Omental fat pad (tissue), 3 donors: ENCODE measurements at regions not wholly inside any gene's neighbourhood (a gene's known extent, or its start where the extent isn't known, plus 50 kb on each side); places are given as distances from the start of the nearest gene placed in this dataset.

Experiments
- ATAC-seq: fragments of 150-250 bp; one replicate; pipeline ENCODE4 v1.9.1; 2016; ENCODE audit warnings: mild to moderate bottlenecking, moderate library complexity; ENCODE audit not compliant: low FRiP score
- DNase-seq: peaks from one replicate; pipeline ENCODE4 v3.0.0-alpha.2; 2019; ENCODE audit warnings: low spot score
- TF ChIP-seq, protein P1 (sequence below), 3 donors: fragments of 450-650 bp; IDR thresholded peaks; one replicate each; pipeline ENCODE4 v1.5.1; 2016 to 2017; ENCODE audit warnings: antibody characterized with exemption in 3 of 3, mild to moderate bottlenecking in 3 of 3, moderate library complexity in 2 of 3

DNA sequence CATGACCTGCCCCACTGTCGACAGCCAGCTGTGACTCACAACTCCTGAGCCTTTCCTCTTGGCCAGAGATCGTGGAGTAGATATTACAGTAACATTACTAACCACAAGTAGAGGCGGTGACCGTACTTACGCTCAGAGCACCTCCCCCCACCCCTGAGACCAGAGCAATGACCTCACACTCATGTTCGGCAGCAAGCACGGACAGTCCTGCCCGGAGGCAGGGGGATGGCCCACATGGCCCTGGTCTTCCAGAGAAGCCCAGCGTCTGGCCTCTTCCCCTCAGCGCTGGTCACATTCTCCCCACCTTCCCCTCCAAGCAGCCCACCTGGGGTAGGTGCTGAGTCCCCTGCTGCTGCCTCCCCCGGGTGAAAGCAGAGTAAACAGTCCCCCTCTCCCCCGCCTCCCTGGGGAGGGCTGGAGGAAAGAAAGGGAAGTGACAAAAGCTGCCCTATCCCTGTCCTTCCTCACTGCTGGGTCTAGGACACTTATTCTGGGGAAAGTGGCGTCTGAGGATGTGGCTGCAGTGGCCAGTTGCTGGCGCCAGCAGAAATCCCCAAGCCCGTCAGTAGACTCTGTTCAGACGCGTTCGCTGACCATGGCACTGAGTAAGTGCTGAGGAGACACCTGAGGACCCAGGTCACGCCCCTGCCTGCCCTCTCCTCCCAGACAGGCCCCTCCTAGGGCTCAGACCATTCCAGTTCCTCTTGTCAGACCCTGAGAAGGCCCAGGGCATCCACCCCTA, 68.5 kb downstream of the MRPL14 start:
- TF ChIP-seq, protein P1, sequence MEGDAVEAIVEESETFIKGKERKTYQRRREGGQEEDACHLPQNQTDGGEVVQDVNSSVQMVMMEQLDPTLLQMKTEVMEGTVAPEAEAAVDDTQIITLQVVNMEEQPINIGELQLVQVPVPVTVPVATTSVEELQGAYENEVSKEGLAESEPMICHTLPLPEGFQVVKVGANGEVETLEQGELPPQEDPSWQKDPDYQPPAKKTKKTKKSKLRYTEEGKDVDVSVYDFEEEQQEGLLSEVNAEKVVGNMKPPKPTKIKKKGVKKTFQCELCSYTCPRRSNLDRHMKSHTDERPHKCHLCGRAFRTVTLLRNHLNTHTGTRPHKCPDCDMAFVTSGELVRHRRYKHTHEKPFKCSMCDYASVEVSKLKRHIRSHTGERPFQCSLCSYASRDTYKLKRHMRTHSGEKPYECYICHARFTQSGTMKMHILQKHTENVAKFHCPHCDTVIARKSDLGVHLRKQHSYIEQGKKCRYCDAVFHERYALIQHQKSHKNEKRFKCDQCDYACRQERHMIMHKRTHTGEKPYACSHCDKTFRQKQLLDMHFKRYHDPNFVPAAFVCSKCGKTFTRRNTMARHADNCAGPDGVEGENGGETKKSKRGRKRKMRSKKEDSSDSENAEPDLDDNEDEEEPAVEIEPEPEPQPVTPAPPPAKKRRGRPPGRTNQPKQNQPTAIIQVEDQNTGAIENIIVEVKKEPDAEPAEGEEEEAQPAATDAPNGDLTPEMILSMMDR (IDR thresholded peaks at IDR 0.05): no peak
- ATAC-seq (peak; percentile 79), DNase-seq (no peak)

DNA sequence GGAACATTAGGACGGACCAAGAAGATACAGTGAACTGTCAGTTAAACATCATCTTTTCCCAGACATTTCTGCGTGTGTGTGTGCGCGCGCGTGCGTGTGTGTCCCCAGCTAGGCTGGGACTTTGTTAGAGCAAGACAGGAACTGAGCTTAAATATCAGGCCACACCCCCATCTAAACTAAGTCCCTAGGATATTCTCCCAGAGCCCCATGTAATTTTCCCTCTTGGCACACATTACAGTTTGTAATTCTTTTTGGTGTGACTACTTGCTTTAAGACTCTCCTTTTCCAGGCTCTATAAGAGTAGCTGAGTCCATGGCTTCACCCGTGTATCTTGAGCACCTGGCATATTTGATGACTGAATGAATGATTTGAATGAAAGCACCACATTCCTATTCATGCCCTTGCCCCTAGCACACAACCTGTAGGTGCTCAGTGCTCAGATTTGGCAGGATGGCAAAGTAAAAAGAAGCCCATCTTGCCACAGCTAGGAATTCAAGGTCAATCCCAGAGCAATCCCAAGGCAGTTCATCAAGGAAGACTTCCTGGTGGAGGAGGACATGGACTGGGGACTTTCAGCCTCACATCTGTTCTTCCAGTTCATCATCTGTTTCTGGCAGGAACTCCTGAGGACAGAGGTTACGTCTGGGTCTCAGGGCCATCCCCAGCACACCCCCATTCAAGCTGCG, 69.2 kb downstream of the MRPL14 start:
- ATAC-seq (no peak), DNase-seq (no peak)
- TF ChIP-seq, protein P1 (IDR thresholded peaks at IDR 0.05): no peak

DNA sequence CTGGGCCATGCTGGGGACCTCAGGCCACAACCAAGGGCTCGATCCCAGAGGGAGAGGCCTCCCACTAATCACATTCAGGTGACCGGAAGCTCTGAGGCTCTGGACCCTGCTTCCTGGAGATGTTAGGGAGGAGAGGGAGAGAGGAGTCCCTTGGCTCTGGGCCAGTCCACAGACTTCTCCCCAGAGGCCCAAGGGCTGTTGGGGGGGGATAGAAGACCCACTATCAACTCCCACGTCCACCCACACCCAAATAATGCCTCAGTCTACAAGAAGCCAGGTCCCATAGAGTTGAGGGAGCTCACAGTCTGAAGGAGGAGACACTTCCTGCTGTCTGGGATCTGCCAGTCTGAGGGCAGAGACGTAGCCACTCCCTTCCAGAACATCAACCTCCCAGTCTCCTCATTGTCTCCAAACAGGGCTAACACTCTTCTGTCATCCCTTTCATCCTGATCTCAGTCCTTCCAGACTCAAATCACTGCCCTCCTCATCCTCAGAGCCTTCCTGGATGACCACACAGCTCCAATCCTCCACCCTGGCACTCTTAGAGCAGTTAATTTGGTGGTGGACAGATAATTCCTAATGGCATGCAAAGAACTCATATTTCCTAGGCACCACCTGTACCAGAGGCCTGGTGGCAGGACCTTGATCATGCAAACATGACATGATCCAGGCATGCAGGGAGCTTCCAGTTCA, 69.9 kb downstream of the MRPL14 start:
- TF ChIP-seq, protein P1 (IDR thresholded peaks at IDR 0.05): no peak
- no peak for DNase-seq
- no peak for ATAC-seq

DNA sequence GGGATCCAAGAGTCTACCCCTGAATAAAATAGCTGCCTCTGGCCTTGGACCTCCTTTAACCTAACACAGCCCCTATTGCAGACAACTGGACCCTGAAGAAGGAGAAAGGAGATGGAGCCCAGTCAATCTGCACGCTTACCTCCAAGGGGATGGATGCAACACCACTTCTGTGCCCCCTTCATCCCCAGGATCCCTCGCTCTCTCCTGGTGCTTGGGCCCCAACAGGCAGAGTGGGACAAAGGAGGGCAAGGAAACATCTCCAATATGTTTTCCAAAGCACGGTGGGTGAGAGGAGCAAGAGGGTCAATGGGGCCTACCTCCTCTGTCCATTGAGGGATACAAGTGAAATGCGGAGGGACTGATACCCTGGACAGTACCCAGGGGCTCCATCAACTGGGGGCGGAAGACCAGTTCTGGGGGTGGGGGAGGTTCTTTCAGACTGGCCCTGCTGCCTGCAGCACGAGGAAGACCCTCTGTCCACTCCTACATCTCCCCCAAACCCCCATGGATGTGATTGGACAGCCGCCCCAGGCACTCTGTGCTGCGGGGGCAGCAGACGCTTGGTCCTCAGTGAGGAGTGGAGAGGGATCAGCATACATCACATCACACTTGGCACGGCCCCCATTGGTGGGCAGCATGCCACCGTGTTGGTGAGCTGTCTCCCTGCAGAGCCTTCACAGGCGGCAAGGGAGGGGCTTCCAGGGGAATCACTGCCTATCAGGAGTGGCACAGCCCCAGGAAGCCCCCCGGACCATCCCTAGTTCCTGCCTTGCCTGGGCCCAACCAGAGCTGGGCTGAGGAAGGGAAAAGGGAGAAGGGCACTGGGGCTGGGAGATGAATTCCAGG, 70.6 kb downstream of the MRPL14 start:
- peak; percentile 23 for ATAC-seq
- DNase-seq: peak; percentile 82
- TF ChIP-seq, protein P1 (IDR thresholded peaks at IDR 0.05): no peak

DNA sequence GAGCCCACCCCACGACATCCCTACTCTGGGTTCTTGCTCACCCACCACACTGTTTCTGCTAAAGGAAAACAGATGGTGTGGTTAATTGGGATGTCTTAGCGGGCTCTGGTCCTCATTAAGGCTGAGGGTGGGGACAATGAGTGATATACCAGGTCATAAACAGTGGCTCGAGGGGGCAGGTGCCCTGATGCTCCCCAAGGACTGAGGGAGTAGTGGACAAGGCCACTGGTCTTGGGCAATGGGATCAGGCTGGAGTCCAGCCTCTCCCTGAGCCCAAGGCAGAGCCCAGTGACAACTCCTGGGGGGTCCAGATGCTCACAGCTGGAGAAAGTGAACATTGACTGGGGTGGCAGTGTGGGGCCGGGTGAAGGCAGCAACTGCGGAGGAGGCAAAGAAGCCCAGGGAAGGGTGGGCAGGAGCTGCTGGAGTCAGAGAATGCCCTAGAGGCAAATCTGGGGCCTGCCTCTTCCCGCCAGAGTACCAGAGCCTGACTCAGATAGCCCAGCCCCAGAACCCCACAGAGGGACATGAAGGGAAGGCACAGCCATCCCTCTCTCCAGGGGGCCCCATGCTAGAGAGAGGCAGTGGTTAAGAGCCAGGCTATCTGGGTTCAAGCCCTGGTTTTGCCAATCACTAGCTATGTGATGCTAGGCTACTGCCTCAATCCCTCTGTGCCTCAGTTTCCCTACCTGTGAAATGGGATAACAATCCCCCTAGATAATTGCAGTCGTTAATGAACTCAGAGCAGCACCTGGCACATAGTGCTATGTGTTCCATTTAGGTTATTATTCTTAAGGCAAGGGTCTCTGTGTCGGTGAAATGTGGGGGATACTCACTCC, 72.3 kb downstream of the MRPL14 start:
- DNase-seq (no peak), ATAC-seq (no peak)
- TF ChIP-seq, protein P1 (IDR thresholded peaks at IDR 0.05): no peak
